ENCODE measurements at regions not wholly inside any gene's neighbourhood (a gene's known extent, or its start where the extent isn't known, plus 50 kb on each side); places are given as distances from the start of the nearest gene placed in this dataset.
"Not testable (repeated sequence)": the region's sequence is repeated elsewhere in the genome, so short reads cannot be mapped to it uniquely, and the experiment has no call there.

DNA sequence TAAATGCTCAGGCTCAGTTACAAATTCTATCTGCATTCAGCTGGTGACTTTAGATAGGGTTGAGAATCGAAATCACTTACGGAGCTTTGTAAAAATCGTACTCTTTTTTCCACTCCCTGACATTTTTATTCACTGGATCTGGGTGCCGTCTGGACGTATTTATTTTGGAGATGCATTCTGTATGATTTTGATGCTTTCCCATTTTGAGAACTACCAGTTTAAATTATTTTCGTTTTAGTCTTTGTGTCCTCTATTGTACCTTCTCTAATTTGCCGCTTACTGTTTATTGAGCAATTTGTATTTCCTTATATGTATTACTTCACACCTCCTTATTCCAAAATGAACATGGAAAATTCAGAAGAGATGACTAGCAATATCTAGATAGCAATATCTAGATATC, 96.2 kb downstream of the FASLG start:
- no peak for DNase-seq

DNA sequence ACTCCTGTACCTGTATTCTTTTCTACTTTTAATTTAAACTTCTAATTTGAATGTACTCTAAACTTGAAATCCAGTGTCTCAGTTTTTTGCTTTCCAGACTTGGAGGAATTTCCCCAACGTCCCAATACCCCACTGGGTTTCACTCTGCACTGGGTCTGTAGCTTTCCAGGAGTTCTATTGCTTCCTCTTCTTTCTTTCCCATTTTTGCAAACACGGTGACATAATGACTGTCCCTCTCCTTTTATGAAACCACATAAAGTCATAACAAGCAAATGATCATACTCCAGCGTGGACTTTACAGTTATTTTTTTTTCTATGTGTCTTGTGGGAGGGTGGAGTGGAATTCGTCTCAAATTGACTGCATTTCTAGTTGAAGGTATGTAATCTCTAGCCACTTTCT, 97.1 kb downstream of the FASLG start:
- no peak for DNase-seq

DNA sequence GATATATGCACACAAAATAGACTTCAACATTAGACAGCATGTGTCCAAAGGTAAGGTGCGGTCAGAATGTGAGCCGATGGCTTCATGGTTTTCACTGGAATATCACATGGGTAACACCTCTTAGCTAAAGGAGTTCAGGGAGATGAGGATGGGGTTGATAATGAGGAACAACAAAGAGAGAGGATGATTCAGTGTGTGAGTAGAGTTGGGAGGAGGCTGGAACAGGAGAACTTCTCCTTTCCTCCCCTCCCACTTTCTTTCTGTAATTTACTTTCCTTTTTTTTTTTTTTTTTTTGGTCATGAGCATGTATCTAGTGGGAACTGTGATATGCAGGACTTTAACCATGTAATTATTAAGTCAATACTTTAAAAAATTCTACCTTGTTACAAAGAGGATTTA, 99.4 kb downstream of the FASLG start:
- DNase-seq: no peak

DNA sequence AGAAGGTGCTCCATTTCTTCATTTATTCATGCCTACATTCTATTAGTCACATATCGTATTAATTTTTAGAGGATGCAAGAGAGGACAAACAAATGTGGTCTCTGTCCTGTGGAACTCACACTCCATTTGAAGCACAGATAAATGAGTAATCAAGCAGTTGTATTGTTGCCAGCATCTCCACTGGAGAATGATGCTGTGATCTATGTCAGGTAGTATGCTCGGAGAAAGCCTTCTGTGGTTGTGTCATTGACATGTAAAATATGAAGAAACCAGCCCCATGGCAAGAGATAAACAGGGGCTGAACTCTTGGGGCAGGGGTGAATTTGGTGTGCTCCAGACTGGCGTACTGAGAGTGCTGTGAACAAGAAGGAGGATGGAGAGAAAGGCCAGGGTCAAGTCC, 101.2 kb downstream of the FASLG start:
- DNase-seq: no peak

DNA sequence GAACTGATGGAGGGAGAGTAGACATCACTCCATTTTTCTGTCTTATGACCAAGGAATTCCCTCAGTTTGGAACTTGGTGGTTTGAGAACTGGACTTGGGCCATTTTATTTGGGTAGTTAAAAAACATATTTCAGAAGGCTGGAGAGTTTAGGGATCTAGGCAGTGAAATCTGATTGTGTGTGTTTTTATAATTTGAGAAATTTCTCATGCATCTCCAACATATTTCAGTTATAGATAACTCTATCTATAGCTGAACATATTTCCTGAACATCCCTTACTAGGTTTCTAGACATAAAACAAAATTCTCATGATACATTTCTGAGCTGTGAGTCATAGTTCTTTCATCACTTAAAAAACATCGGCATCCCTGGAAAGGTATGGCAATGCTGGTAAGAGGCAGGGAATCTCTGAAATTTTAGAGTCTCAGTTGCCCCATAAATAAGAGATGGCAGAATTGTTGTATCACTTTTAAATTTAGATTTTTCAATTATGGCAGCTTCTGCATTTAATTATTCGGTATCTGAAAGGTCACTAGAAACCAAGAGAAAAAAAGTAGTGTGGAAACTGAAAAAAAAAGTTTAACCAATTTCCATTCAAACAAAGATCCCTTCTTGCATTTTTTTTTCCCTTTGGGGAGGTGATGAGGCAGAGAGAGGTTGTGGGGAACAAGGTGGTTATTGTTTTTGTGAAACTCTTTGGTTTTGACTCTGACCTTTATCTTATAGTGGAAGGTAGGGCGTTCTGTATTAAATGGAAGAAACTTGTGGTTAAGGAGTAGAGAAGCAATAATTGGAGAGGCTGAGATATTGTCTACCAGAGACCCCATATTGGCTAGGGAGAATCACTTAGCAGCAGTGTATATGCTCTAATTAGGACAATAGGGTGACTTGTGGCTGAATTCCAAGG, 102.9 kb downstream of the FASLG start:
- DNase-seq: no peak

DNA sequence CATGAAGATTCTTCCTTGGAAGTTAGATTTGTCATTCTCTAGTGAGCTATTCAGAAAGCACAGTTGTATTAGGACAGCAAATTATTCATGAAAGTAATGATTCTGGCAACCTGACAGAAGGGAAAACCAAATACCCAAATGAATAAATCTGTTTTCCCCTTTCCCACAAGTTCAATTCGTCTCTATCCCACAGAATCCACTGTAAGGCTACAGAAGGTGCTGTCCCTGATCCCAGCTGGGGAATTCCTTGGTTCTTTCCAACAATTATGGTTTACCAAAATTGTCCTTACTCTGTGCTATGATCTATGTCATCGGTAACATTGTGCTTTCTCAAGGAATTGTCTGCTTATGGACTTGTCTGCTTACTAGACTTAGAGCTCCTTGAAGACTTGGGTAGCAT, 104.2 kb downstream of the FASLG start:
- no peak for DNase-seq

DNA sequence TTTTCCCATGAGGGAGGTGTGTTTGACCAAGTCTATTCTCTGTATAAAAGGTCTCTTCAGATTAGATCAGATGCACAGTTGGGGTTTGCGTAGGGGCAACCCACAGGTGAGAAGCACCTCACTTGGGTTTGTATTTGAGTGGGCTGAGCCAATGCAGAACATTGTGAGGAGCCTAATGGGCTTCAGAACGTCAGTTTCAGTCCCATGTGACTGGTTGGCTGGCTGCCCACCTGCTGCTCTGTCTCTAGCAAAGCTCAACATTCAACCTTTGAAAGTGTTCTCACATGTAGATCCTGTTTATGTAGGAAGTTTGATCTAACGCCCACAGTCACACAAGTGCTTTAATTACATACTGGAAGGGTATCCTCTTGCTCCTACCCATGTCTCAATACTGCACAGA, 105.5 kb downstream of the FASLG start:
- DNase-seq: no peak

DNA sequence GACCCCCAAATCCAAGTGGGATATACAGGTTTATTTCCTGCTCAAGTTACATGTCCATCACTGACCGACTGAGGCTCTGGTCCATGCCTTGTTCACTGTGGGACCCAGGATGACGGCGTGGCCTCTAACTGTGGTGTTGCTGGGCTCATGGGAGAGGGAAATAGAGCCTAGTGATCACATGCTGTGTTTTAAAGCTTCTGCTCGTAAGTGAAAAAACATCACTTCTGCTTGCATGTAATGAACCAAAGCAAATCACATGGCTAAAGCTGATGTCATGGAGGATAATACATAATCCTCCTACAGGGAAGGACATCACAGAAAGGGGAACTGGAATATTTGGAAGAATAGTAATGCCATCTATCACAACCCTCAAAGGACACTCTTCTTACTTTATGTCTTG, 107.6 kb downstream of the FASLG start:
- DNase-seq: no peak

DNA sequence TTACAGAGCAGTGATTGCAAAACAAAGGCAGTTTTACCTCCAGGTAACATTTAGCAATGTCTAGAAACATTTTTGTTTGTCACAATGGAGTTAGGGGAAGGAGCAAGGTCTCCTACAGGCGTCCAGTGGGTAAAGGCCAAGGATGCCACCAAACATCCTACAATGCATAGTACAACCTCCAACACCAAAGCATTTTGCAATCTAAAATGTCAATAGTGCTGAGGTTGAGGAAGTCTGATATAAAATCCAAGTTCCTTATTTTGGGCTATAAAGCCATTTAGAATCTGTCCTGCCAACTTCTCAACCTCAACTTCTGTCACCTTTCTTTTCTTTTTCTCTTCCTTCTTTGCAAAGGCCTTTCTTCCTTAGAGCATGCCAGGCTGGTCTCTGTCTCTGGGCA, 111.2 kb downstream of the FASLG start:
- no peak for DNase-seq

DNA sequence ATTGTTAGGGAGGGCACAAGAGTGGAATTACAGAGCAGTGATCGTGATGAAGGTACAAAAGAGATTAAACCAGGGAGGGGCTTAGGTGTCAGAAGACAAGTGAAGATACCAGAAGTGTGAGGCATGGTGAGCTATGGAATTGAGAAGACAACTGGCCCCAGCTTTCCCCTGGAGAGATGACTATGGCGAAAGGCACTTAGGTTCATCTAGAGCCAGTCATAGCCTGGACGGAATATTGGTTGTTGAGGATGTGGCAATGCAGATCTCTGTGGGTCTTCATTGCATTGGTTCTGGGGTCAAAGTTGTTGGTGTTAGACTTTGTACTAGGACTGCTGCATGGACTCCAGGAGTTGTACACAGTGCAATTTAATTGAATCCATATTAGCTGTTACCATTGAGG, 115.7 kb downstream of the FASLG start:
- DNase-seq: no peak

DNA sequence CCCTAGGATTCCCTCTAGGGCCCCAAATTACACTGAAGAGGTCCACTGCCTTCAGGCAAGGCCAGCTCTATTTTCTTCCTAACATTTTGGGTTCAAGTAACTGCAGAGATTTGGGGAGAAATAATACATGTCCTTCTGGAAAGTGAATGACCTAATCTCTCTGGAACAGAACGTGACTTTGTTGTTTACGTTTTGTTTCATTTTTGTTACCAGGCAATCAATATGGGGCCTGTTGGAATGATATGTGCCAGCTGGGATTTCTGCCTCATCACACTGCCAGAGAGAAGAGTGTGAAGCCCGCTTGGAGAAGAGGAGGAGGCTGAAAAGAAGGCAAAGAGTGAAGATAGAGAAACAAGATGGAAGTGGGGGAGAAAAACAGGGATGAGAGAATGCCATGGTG, 116.7 kb downstream of the FASLG start:
- DNase-seq: no peak

DNA sequence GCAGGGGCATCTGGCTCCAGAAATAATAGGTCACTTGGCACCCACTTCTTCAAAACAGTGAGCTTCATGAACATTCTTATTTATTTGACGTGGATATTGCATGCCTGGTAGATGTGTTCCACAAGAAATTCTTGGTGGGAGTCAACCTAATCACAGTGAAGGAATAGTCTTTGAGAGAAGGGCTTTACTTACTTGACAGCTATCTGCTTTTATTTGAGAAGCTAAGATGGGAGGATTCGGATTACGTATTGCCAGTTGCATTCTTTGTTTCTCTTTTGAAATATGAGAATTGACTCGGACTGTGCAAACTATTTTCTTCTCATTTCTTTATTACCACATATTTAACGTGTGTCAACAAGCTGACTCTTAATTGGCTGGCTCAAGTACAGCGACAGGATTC, 117.2 kb downstream of the FASLG start:
- no peak for DNase-seq

DNA sequence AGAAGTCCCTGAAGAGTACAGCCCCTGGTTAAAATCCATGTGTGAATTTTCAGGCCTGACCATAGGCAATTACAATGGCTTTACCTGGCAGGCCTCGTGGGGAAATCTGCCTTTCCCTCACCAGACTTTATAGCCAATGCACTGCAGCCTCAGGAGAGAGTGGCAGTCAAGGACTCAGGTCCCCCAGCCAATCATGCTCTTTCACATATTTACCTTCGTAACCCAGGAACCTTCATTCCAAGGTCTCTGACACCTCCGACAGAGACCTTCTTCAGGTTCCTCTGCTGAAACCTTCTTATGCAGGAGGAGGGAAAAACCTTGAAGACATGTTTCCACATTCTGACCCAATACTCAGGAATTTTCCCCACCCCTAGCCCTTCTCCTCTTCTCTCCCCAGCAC, 118.9 kb downstream of the FASLG start:
- no peak for DNase-seq

DNA sequence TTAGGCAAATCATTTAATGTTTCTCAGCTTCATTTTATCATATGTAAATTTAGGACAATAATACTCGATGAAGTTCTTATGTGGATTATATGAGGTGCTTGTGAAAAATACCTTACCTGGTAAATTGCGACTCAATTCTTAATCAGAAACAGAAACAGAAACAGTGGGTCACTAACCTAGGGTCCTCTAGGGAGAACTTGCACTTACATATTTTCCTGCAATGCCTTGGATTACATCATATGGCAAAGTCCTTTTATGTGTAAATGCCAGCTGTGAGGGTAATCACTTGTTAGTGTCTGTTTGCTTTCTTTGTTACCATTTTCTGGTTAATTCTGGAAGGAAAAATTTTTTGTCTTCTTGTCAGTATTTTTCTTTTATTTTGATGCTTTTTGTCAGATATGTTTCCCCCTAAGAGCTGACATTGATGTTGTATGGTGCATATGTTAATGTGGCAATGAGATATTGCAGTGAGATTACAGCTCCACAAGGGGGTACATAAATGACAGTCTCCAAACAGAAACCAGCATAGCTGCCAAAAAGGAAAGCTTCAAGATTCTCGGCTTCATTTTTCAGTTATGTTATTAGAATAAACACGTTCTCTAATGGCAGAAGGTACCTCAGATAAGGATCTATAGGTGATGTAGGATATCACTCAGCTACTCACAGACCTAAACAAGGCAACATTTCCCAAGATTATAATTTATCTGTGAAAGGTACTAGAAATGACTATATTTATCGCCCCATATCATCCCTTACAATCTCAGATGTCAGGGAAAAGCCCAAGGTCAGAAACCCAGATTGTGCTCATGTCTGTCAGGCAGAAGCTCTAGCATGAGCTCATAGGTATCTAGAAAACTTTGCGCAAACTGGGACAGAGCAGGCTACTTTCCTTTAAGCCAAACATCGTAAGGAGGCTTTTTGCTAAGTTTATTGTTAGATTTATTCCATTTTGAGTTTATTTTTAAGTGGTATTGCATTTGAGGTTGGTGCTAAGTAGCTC, 119.9 kb downstream of the FASLG start:
- DNase-seq: no peak

DNA sequence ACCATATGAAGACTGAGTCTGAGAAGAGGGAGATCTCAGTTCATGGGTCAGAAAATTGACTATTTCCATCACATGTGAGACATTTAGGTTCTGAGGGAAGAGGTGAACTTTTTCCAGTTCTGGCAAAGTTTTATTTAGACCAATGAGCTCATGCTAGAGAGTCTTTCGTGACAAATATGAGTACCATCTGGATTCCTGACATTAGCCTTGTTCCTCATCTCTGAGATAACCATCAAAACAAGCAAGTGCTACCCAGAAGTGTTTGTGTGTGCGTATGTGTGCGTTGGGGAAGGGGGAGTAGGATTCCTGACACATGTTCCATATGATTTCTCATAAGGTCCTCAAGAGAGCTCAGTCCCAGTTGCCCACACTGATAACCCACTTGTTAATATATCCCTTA, 120.6 kb downstream of the FASLG start:
- no peak for DNase-seq

DNA sequence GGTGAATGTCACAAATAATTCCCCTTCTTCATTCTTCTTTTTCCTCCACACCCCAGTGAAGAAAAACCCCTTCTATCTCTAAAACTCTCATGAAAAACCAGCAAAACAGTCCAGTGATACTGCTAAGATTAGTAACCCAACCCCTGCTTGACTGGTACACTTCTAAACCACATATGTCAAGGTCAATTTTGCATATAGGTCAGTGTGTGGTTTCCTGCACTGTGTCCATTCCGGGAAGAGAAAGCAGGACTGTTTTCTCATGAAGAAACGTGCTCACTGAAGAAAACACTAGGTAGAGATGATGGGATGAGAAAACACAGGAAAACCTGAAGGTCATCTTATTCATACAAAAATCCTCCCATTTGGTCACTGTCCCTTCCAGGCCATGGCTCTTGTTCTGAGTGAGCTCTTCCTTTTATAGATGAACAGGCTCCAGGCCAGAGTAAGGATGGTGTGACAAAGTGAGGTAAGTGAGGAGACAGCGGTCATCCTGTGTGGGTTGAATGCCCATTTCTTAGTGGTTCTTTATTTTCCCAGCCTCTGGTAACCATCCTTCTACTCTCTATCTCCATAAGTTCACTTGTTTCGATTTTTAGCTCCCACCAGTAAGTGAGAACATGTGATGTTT, 122.7 kb downstream of the FASLG start:
- DNase-seq: no peak

DNA sequence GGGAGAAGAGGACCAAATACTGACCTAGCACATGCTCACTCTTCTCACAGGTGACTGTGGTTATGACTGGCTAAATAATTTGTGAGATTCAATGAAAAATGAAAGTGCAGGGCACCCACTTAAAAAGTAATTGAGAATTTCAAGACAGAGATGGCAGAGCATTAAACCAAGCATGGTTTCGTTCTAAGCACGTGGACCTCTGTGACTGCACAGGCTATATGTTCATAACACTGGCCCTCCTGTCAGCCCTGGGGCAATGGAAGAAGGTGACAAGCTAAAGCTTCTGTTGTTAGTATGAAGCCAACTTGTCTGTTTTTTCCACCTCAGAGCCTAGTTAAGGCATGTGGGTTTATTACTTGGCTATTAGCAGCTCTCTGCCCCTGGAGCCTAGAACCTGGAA, 130.9 kb downstream of the FASLG start:
- DNase-seq: no peak

DNA sequence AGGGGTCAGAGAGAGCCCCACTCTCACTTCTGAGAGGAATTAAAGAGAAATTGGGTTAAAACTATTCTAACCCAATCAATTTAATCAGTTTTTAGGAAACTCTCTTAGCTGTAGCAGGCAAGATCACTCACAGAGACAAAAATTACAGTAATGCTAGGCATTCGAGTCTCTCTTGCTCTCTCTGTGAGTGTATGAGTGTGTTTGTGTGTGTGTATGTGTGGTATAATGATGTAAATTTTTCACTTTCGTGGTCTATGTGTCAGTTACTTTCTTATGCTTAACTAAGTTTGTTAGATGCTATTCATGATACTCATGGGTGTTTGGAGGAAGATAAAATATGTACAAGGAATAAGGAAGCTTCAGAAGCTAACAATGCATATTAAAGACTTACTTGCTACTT, 131.3 kb downstream of the FASLG start:
- DNase-seq: no peak

DNA sequence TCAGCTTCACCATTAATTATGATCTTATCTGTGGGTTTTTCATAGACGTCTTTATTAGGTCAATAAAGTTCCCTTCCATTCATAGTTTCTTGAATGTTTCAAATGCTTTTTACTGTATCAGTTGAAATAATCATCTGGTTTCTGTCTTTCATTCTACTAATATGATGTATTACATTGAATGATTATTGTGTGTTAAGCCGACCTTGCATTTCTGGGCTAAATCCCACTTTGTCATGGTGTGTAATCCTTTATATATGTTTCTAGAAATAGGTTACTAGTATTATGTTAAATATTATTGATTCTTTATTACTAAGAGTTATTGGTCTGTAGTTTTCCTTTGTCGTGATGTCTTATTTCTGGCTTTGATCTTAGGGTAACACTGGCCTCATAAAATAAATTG, 134.9 kb downstream of the FASLG start:
- no peak for DNase-seq

DNA sequence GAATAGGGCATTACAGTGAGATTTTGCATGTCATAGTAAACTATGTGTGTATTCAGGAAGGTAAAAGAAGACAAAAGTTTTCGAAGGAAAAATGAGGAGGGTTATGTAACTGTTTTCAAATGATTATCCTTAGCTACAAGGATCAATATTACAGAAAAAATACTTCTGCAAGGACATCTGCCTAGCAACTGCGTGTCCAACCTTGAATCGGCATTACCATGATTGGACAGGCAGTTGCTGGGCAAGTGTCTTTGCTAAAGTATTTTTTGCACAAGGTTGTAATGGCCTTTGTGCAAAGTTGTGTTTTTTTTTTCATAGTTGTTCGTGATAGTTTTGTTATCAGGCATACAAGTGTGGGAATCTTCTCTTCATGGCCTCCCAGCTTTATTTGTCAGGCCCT, 136.8 kb downstream of the FASLG start:
- DNase-seq: no peak

DNA sequence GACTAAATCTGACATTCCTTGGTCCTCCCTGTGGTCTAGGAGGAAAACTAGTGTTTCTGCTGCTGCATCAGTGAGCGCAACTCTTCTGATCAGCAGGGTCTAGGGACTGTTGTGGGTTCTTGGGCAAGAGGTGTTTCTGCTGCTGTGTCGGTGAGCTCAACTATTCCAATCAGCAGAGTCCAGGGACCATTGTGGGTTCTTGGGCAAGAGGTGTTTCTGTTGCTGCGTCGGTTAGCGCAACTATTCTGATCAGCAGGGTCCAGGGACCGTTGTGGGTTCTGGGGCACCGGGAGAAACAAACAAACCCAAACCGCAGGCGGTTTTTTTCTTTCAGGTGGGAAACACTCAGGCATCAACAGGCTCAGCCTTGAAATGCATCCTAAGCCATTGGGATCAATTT, 140.9 kb downstream of the FASLG start:
- DNase-seq: not testable (repeated sequence)

DNA sequence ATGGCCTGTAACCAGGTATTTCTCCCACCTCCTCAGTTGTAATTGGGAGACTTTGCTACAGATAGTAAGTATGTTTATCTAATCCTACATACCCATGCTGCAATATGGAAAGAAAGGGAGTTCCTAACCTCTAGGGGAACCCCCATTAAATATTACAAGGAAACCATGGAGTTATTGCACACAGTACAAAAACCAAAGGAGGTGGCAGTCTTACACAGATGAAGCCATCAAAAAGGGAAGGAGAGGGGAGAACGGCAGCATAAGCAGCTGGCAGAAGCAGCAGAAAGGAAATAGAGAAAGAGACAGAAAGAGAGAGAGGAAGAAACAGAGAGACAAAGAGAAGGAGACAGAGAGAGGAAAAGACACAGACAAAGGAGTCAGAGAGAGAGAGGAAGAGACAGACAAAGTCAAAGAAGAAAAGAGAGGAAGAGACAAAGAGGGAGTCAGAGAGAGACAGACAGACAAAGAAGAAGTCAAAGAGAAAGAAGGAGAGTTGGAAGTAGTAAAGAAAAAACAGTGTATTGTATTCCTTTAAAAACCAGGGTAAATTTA, 142.9 kb downstream of the FASLG start:
- DNase-seq: no peak

DNA sequence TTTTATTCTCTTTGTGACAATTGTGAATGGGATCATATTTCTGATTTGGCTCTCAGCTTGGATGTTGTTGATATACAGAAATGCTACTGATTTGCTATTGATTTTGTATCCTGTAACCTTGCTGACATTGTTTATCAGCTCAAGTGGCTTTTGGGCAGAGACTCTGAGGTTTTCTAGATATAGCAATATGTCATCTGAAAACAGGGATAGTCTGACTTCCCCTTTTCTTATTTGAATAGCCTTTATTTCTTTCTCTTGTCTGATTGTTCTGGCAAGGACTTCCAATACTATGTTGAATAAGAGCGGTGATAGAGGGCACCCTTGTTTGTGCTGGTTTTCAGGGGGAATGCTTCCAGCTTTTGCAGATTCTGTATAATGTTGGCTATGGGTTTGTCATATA, 150.8 kb downstream of the FASLG start:
- DNase-seq: no peak
